Inflammatory macrophage (primary cell): ENCODE measurements at regions not wholly inside any gene's neighbourhood (a gene's known extent, or its start where the extent isn't known, plus 50 kb on each side); places are given as distances from the start of the nearest gene placed in this dataset.
A peak's percentile ranks its signal among the peaks of the same experiment; 100 is the strongest.

Experiments
- DNase-seq, 2 donors: peaks; one replicate each; pipeline ENCODE4 v3.0.0-alpha.2; 2020 to 2022

DNA sequence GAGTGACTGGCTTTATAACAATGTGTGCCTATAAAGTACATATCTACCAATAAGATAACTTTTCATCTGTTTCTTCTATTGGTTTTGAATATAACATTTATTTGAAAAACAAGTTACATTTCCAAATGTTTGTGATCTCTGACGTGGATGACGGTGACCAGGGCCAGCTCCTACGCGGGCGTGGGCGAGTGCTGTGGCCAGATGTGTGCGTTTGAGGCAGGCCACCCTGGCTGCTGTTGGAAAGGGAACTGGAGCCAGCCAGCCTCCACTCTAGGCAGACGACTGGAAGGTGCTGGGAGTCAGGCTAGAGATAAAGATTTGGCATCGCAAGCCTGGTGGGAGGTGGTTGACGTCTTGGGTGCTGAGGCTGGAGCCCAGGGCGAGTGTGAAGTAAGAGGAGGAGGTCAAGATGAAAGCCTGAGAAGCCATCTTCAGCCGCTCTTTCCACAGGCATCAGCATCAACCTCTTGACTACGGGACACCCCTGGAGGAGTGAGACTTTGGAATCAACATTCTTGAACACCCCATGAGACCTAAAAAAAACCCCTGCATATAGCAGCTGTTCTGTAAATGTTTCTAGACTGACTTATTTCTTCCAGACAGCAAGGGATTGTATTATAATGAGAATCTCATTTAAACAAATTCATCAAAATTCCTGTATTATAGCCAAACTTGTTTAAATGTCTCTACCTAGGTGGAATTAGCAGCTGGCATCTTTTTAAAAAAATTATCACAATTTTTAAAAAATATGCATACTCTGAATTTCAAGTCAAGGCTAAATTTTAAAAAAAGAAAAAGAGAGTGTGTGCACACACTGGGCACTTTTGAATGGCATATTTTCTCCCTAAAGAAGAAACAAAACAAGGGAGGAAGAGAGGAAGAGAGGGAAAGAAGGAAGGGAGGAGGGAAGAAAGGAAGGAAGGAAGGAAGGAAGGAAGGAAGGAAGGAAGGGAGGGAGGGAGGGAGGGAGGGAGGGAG, 112.5 kb upstream of the SLC44A3 start:
- peak in 1 of 2 donors; percentile 61 for DNase-seq

DNA sequence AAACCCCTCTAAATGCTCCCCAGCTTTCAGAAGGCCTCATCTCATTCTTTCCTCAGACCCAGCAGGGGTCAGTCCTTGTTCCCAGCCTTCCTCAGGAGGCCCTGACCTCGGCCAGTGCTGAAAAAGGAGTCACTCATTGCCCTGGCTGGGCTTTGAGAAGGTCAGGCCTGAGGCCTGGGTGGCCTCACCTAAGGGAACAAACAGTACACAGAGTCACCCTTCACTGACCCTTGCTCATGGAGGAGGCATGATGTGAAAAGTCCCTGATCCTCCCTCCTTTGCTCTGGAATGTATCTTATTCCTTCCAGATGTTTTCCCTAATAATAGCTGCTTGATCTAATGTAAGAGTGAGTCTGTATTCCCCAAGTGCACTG, 117.7 kb upstream of the SLC44A3 start:
- no peak for DNase-seq

DNA sequence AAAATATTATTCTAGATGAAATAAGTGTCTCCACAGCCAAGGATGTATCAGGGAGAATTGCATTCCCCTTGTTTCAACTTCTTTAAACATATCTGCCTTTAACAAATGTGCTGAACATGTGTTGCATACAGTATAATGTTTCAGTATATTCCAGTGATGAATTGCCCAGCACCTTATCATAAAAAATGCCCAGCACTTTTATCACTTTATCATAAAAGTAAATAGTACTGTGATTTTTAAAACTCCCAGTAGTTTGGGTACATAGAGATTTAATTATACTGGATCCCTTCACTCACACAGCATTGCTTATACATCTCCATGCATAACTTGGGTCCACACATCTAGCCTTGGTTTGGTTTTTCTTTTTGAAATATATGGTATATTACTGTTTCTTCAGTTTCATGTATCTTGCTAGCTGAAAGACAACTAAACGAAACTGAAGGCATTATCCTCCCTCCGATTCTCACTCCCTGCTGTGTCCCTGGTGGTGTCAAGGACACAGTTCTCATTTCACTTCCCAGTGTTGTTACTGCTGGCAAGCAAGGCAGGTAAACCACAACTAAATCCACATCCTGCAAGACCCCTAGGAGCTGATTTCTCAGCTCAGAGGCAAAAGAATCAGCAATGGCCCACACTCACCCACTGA, 118.2 kb upstream of the SLC44A3 start:
- no peak for DNase-seq

DNA sequence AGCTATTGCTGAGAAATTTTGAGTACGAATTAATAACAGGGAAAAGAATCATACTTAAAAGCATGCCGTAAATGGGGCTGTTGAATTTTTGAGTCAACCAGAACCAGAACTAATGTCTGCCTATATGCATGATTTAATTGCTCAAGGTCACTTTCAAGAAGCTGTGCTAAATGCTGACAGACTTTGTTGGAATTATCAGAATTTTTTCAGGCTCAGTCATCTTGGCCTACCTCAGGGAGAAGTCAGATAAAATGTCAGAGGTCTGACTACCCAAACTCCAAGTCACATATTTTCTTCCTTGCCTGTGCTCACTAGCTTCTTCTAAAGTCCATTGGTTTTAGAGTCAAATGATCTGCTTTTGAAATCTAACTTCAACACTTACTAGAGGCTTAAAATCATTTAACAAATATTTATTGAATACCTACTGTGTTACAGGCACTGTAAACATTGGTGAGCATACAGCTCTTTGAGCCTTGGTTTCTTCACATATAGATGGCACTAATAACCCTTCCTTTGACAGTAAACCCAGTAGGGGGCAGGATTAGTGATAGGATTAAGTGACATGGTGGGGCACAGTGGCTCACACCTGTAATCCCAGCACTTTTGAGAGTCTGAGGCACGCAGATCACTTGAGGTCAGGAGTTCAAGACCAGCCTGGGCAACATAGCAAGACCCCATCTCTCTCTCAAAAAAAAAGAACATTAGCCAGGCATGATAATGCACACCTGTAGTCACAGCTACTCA, 121.2 kb upstream of the SLC44A3 start:
- no peak for DNase-seq

DNA sequence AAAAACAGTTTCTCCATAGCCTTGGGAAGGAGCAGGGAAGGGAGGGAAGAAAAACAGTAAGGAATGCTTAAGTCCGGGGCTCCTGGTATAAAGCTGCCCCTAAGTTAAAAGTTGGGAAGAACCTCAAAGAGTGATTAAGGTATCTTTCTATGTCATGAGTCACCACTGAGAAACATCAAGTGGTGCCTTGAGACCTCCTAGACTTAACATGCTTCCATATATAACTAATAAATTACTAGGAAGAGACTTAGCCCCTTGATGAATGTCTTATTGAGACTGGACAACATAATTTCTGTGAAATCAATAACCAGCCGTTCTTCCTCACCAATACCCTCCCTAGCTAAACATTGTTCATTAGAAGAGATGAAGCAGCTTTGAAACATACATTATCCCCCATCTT, 121.8 kb upstream of the SLC44A3 start:
- DNase-seq: no peak

DNA sequence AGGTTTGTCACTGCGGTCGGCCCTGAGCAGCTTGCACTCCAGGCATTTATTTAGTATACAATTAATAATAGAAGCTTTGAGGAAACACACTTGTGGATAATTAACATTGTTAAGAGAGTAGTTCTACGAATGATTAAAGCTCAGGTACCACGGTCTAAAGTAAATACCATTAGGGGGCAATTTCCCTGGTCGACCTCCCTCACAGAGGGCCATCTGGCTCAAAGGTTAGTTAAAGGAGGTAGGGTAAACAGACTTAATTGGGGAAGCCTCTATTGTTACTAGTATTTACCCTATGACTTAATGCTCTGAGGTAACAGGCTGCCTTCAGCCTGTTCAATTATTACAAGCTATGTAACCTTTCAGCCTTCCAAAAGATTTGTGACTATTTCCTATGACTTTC, 122.3 kb upstream of the SLC44A3 start:
- no peak for DNase-seq

DNA sequence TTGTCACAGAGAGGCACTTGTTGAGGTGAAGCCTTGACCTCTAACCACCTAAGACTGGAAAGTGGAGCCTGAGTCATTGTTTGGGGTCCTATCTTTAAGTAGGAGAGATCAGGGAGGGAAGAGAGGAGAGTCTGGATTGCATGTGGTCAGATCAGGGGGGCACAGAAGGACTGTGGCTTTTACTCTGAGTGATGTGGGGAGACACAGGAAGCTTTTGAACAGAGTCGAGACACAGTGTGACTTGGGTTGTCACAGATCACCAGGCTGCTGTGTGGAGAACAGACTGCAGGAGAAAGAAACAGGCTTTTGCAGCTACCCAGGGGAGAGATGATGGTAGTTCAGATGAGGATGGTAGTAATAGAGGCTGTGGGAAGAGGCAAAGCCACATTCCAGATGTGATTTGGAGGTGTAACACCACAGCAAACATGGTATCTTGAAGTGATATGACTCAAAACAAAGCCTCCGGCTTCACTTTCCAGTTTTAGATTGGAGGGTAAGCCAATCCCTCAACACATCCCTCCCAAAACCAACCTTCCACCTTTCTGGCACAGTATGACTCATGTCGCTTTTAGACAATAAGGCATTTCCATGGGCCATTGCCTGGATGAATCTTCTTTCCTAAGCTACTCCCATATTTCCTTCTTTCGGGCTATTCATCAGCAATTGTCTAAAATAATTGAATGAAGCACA, 125.8 kb upstream of the SLC44A3 start:
- DNase-seq: no peak

DNA sequence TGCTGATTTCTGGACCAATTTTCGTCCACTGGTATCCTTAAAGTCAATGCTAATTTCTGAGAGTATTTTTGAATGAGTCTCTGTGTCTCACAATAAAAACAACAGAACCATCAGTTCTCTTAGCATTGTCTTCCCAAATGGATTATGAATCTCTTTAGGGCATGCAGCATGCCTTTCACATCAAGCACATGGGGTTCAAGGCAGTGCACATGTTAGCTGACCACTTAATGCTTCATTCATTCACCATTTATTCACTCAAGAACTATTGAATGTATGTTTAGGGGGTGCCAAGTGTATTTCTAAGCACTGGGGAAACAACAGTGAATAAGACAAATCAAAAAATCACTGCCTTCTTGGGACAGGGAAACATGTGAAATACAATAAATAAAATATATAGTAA, 126.7 kb upstream of the SLC44A3 start:
- no peak for DNase-seq

DNA sequence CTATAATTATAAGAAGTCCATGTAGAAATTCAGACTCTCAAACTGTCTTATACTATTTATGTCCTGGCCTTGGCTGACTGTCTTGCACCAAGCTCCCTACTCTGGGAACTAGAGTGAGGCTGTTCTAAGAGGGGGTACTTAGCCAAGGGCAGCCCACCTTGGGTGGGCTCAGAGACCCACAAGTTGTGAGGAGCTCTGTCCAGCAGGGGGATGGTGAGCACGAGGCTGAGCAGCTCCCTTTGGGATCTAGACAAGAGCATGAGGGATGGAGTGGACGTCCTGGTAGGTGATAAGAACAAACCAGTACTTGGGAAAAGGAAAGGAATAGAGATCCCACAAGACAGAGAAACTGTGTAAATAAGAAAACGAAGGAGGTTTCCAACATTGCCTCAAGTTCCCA, 127.1 kb upstream of the SLC44A3 start:
- no peak for DNase-seq

DNA sequence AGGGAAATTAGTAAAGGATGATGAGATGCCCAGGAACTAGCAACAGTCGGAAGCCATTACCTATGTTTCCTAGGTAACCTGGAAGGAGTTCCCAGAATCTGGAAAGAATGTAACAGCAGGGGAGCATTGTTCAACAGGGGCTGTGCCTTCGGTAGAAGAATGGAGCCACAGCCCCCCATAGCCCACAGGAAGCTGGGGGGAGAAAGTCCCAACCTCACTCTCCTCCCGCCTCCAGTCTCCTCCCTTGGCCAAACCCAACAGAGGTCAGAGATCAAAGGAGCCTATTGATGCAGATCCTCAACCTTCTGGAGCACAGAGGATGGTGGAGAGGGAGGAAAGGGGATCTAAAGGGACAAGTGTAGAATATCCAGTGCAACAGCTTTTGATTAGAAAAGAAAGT, 131.5 kb upstream of the SLC44A3 start:
- DNase-seq: no peak

DNA sequence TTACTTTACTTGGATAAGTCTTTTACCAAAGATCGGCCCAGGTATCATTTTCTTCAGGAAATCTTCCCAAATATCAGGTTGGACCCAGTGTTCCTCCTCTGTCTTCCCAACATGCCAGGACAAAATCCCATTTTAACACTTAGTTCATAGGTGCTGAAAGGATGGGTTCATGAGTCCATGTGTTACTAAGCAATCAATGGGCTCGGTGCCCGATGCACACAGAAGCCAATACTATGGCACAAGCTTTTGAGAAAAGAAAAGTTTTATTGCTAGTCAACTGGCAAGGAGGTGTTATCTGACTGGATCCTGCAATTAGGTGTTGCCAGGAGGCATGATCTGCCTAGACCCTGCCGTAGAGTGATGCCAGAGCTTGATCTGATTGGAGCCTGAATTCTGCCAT, 133.3 kb upstream of the SLC44A3 start:
- DNase-seq: no peak

DNA sequence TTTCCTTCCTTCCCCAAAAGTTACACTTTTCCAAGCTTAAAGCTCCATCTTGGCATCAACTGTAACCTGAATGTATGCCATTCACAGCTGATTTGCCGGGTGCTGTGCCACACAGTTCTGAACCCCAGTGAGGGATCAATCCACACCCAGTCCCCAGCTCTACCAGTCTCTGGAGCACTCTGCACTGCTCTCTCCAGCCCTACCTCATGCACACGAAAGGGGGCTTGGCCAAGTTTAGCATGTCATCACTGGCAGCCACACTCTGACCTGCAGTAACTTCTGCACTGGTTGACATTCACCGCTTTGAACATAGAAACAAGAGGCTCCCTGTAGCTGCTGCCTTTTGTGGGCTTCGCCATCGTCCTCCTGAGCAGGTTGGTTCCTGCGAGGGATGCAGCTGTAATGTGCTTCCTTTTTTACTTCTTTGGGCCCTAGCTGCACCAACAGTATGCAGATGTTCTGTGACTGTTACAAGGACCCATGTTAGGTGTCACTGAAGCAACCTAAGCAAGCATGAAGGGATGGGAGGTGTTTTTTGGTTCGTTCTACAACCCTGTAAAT, 135.4 kb upstream of the SLC44A3 start:
- DNase-seq: no peak

DNA sequence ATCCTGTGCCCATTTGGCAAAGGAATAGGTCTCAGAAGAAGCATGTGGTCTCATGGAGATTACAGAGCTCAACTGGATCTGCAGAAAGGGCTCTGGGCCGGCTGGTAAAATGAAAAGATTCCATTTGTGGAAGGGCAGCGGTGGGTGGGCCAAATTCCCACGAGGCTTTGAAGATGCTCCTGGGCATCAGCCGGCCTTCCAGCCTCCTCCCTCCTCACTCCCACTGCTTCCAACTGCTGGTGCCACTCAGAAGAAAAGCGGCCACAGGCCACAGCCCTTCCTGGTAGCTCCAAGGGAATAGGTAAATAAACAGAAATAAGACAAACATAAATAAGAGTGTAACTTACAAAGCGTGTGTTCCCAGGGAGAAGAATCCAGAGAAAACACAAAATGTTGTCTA, 136.3 kb upstream of the SLC44A3 start:
- no peak for DNase-seq

DNA sequence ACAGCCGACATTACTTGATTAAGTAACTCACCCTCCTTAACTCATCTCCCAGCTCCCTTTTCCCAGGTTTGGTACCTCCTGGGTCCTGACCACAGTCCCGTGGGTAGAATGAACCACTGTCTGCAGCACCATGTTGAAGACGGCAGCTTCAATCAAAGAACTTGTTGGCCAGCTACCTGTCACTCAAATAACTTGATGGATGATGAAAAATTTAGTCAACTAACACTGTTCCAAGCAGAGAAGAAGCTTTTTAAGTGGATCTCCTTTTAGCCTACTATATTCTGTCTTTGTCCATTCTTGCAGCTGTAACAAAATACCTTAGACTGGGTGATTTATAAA, 138.4 kb upstream of the F3 start:
- DNase-seq: no peak

DNA sequence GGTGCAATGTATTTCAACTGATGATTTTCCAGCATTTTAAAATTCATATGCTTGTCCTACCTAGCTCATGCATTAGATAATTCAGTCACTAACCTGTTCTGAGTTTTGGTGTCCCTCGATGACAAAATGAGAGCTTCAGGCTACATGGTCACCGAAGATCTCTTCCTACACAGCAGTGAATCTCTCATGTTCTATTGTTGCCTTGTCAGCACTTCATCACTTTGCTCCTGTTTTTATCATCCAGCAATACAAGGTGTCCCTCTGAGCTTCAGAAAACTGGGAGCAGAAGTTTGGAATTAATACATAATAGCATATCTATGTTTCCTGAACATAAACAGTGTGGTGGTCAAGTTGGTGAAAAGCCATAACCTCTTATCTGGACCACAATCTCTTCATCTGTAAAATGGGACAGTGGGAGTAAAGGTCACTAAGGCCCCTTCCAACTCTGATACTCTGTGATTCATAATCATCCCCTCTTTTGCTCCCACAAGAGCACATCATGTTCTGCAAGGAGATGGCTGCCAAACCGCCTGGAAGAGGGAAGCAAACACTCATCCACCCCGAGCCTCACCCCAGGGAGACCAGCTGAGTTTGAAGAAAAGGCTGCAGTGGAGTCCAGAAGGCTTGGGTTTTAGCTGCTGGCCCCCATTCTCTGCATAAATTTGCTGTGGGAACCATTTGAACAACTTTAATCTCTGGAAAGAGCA, 137.9 kb upstream of the F3 start:
- no peak for DNase-seq

DNA sequence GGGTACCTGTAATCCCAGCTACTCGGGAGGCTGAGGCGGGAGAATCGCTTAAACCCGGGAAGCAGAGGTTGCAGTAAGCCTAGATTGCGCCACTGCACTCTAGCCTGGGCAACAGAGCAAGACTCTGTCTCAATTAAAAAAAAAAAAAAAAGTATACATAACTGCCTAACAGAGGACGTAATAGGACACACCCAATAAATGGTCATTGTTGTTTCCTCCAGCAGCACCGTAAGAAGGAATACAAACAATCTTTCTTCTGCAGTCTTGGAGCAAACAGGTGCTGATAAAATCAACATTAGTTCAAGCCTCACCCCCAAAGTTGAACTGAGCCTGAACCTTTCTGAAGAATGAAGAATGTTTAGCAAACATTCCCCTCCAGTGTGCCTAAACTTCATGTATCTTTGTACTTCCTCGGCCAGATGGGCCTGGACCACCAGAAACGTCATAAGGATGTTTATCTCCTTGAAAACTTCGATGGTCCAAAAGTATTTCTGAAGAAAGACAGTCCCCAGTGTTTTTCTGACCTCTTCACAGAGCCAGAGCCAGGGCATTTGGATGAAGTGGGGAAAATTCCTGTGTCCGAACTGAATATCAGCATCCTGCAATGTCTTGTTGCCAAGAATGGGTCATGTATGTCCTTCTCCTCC, 136.8 kb upstream of the F3 start:
- DNase-seq: no peak

DNA sequence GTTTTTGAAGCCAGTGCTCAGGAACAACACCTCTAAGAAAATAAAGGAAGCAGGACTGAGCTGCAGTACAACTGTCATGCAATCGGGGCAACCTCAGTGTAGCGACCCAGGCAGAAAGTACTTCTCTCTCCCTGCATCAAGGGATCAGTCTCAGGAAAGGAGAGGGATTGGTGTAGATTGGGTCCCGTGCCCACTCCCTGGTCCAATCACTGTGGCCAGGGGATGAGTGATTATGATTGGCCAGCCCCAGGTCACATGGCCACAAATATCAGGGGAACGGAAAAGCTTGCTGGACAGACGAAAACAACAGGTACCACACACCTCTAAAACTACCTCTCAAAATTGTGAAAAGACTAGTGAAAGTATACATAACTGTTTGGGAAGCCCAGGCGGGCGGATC, 136.2 kb upstream of the F3 start:
- peak in 1 of 2 donors; percentile 21 for DNase-seq

DNA sequence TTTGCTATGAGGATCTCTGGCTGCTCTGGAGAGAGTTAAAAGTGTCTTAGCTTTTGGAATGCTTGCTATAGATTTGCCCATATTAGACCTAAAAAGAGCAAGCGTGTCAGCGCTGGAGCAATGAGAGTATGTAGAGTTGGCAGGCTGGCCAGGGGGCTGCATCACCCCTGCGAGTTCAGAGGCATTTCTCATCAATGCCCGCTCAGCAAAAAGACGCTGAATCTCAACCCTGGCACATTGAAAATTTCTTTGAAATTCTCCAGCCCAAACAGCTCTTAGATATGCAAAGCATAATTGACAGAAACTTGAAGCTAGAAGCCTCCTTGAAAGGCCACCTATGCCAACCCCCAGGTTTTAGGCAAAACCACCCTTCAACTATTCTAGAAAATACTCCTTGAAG, 135.5 kb upstream of the F3 start:
- DNase-seq: no peak

DNA sequence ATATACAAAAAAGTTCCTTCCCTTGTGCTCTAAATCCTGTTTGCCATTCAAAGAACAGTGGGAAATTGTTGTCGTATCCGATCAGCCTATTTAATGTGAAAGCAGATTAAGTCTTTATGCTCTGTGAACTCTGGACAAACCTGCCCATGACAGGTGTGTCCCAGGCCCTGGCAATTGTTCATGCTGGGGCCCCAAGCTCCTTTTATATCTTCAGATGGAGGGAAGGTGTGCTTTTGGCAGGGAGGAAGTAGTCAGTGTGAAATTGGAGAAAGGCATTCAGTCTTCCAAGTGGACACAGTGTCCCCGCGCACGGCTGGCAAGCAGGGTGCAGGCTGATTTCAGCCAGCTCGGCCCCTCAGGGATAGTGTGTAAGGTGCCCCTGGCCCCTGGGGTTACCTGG, 135.1 kb upstream of the F3 start:
- no peak for DNase-seq

DNA sequence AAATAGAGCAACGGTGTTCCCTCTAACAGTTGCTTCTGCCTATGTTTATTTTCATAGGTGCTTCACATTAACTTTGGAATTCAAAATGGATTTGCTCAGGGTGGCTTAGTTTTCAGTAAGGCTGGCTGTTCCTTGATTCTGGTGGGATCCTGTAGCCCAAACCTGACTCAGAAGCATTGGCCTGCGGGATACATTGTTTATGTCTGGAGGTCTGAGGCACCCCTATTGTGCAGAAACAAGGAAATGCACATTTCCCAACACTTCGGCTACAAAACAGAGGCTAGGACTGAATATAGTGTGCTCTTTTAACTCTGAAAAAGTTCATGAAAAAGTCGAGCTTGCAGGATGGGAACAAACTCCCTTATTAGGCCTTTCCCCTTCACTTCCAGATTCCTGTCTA, 133.8 kb upstream of the F3 start:
- DNase-seq: no peak

DNA sequence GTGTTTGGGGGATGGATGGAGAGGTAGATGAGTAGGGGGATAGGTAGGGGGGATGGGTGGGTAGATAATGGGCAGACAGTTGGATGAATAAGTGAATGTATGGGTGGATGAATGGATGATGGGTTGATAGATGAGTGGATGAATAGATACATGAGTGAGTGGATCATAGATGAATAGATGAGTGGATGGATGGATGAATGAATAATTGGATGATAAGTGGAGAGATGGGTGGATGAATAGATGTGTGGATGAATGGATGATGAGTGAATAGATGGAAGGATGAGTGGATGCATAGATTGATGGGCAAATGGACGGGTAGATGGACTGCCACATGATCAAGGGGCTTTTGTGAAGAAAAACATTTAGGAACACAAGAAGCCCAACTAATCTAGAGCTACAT, 133.3 kb upstream of the F3 start:
- no peak for DNase-seq

DNA sequence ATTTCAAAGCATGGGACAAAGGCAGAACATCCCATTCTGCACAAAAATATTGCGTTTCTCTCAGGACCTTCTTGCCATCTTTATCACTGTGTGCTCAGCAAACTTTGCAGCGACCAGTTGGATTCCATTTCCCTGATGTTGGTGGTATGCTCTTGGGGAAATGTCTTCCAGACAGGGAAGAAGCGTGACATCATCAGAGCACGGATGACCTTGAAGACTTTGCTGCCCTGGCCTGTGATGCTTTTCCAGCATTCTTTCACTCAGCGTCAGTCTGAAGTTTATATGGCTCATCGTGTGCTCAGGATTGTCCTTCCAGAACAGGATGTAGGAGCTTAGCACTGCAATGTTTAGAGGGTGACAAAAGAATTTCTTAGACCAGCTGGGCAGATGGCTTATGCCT, 131.4 kb upstream of the F3 start:
- DNase-seq: no peak
